ENCODE measurements at regions not wholly inside any gene's neighbourhood (a gene's known extent, or its start where the extent isn't known, plus 50 kb on each side); places are given as distances from the start of the nearest gene placed in this dataset.
A peak's percentile ranks its signal among the peaks of the same experiment; 100 is the strongest.
"Not testable (repeated sequence)": the region's sequence is repeated elsewhere in the genome, so short reads cannot be mapped to it uniquely, and the experiment has no call there.

GRCh38 chr4:25500626-25501316, 123.7 kb downstream of the ANAPC4 start:
- no peaks in the 10 kb centered on the region for H3K4me1 ChIP-seq (ENCODE audit: control insufficient read depth in 1 of 2, insufficient read depth in 2 of 2, low read length in 2 of 2)
- H3K9me3 ChIP-seq (ENCODE audit: control insufficient read depth in 1 of 2, low read length in 2 of 2), result no peaks in the 10 kb centered on the region
- H3K27ac ChIP-seq (ENCODE audit: low read depth, low read length), result no peak overlapping the region
- no peak overlapping the region for H3K4me3 ChIP-seq (ENCODE audit: low read depth in 1 of 2, low read length in 2 of 2)
- no peaks in the 10 kb centered on the region for H3K36me3 ChIP-seq (ENCODE audit: control insufficient read depth in 1 of 2, insufficient read depth in 2 of 2, low read length in 2 of 2)
- H3K9ac ChIP-seq (ENCODE audit: low read depth in 1 of 2, low read length in 2 of 2), result no peak overlapping the region
- H3K27me3 ChIP-seq (ENCODE audit: control insufficient read depth in 1 of 2, insufficient read depth in 2 of 2, low read length in 2 of 2), result no peaks in the 10 kb centered on the region

GRCh38 chr4:25502115-25502514, 125.1 kb downstream of the ANAPC4 start:
- Histone ChIP-seq H3K9ac (ENCODE audit: low read depth in 1 of 2, low read length in 2 of 2) (no peak overlapping the region), H3K27ac (ENCODE audit: low read depth, low read length) (no peak overlapping the region), H3K4me3 (ENCODE audit: low read depth in 1 of 2, low read length in 2 of 2) (no peak overlapping the region), H3K4me1 (ENCODE audit: control insufficient read depth in 1 of 2, insufficient read depth in 2 of 2, low read length in 2 of 2) (no peaks in the 10 kb centered on the region), H3K9me3 (ENCODE audit: control insufficient read depth in 1 of 2, low read length in 2 of 2) (no peaks in the 10 kb centered on the region), H3K36me3 (ENCODE audit: control insufficient read depth in 1 of 2, insufficient read depth in 2 of 2, low read length in 2 of 2) (no peaks in the 10 kb centered on the region), H3K27me3 (ENCODE audit: control insufficient read depth in 1 of 2, insufficient read depth in 2 of 2, low read length in 2 of 2) (no peaks in the 10 kb centered on the region)

DNA sequence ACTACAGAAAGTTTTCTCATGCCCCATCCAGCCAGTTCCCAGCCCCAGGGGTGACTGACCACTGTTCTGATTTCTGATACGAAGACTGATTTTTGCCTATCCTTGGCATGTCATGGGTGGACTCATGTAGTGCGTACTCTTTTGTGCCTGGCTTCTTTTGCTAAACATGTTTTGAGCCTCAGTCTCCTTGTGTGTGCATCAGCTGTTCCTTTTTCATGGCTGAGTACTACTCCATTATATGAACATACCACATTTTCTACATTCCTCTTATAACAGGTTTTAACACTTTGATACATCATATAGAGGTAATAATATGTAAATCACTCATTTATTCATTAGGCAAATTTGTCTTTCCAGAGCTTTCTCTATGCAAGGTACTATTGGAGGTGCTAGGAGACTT, 126.7 kb downstream of the ANAPC4 start:
- H3K4me1 ChIP-seq (ENCODE audit: control insufficient read depth in 1 of 2, insufficient read depth in 2 of 2, low read length in 2 of 2), result no peaks in the 10 kb centered on the region
- no peak overlapping the region for H3K4me3 ChIP-seq (ENCODE audit: low read depth in 1 of 2, low read length in 2 of 2)
- H3K36me3 ChIP-seq (ENCODE audit: control insufficient read depth in 1 of 2, insufficient read depth in 2 of 2, low read length in 2 of 2), result no peaks in the 10 kb centered on the region
- no peaks in the 10 kb centered on the region for H3K9me3 ChIP-seq (ENCODE audit: control insufficient read depth in 1 of 2, low read length in 2 of 2)
- no peaks in the 10 kb centered on the region for H3K27me3 ChIP-seq (ENCODE audit: control insufficient read depth in 1 of 2, insufficient read depth in 2 of 2, low read length in 2 of 2)
- no peak overlapping the region for H3K27ac ChIP-seq (ENCODE audit: low read depth, low read length)
- H3K9ac ChIP-seq (ENCODE audit: low read depth in 1 of 2, low read length in 2 of 2), result no peak overlapping the region

- Histone ChIP-seq H3K9ac (ENCODE audit: low read depth in 1 of 2, low read length in 2 of 2) (no peak overlapping the region), H3K27me3 (ENCODE audit: control insufficient read depth in 1 of 2, insufficient read depth in 2 of 2, low read length in 2 of 2) (no peaks in the 10 kb centered on the region), H3K9me3 (ENCODE audit: control insufficient read depth in 1 of 2, low read length in 2 of 2) (no peaks in the 10 kb centered on the region), H3K4me1 (ENCODE audit: control insufficient read depth in 1 of 2, insufficient read depth in 2 of 2, low read length in 2 of 2) (no peaks in the 10 kb centered on the region), H3K27ac (ENCODE audit: low read depth, low read length) (no peak overlapping the region), H3K36me3 (ENCODE audit: control insufficient read depth in 1 of 2, insufficient read depth in 2 of 2, low read length in 2 of 2) (no peaks in the 10 kb centered on the region), H3K4me3 (ENCODE audit: low read depth in 1 of 2, low read length in 2 of 2) (no peak overlapping the region)
Observed at GRCh38 chr4:25504932-25505636, 128.0 kb downstream of the ANAPC4 start.

- H3K27ac ChIP-seq (ENCODE audit: low read depth, low read length), result no peak overlapping the region
- H3K9ac ChIP-seq (ENCODE audit: low read depth in 1 of 2, low read length in 2 of 2), result no peak overlapping the region
- H3K4me1 ChIP-seq (ENCODE audit: control insufficient read depth in 1 of 2, insufficient read depth in 2 of 2, low read length in 2 of 2), result no peaks in the 10 kb centered on the region
- H3K27me3 ChIP-seq (ENCODE audit: control insufficient read depth in 1 of 2, insufficient read depth in 2 of 2, low read length in 2 of 2), result no peaks in the 10 kb centered on the region
- no peaks in the 10 kb centered on the region for H3K9me3 ChIP-seq (ENCODE audit: control insufficient read depth in 1 of 2, low read length in 2 of 2)
- no peak overlapping the region for H3K4me3 ChIP-seq (ENCODE audit: low read depth in 1 of 2, low read length in 2 of 2)
- H3K36me3 ChIP-seq (ENCODE audit: control insufficient read depth in 1 of 2, insufficient read depth in 2 of 2, low read length in 2 of 2), result no peaks in the 10 kb centered on the region
Observed at GRCh38 chr4:25505637-25505991, 128.6 kb downstream of the ANAPC4 start.

DNA sequence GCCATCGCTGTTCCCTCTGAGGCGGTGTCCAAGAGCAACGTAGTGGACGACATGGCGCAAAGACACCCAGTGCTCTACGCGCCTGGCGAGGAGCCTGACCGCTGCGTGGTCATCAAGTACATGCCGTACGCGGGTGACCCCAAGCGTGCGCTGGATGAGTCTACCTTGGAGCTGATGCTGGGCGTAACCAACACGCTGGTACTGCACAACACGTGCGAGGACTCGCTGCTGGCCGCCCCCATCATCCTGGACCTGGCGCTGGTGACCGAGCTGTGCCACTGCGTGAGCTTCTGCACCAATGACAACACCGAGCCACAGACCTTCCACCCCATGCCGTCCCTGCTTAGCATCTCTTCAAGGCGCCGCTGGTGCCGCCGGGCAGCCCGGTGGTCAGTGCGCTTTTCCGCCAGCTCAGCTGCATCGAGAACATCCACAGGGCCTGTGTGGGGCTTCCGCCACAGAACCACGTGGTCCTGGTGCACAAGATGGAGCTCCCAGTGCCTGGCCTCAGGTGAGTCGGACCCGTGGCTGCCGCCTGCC, 129.0 kb downstream of the ANAPC4 start:
- Histone ChIP-seq H3K9ac (ENCODE audit: low read depth in 1 of 2, low read length in 2 of 2) (no peak overlapping the region), H3K27me3 (ENCODE audit: control insufficient read depth in 1 of 2, insufficient read depth in 2 of 2, low read length in 2 of 2) (no peaks in the 10 kb centered on the region), H3K4me1 (ENCODE audit: control insufficient read depth in 1 of 2, insufficient read depth in 2 of 2, low read length in 2 of 2) (no peaks in the 10 kb centered on the region), H3K4me3 (ENCODE audit: low read depth in 1 of 2, low read length in 2 of 2) (no peak overlapping the region), H3K27ac (ENCODE audit: low read depth, low read length) (no peak overlapping the region), H3K36me3 (ENCODE audit: control insufficient read depth in 1 of 2, insufficient read depth in 2 of 2, low read length in 2 of 2) (no peaks in the 10 kb centered on the region), H3K9me3 (ENCODE audit: control insufficient read depth in 1 of 2, low read length in 2 of 2) (no peaks in the 10 kb centered on the region)

- Histone ChIP-seq H3K9me3 (ENCODE audit: control insufficient read depth in 1 of 2, low read length in 2 of 2) (no peaks in the 10 kb centered on the region), H3K27me3 (ENCODE audit: control insufficient read depth in 1 of 2, insufficient read depth in 2 of 2, low read length in 2 of 2) (no peaks in the 10 kb centered on the region), H3K4me3 (ENCODE audit: low read depth in 1 of 2, low read length in 2 of 2) (no peak overlapping the region), H3K27ac (ENCODE audit: low read depth, low read length) (no peak overlapping the region), H3K4me1 (ENCODE audit: control insufficient read depth in 1 of 2, insufficient read depth in 2 of 2, low read length in 2 of 2) (no peaks in the 10 kb centered on the region), H3K36me3 (ENCODE audit: control insufficient read depth in 1 of 2, insufficient read depth in 2 of 2, low read length in 2 of 2) (no peaks in the 10 kb centered on the region), H3K9ac (ENCODE audit: low read depth in 1 of 2, low read length in 2 of 2) (no peak overlapping the region)
Observed at GRCh38 chr4:25509646-25510045, 132.6 kb downstream of the ANAPC4 start.

DNA sequence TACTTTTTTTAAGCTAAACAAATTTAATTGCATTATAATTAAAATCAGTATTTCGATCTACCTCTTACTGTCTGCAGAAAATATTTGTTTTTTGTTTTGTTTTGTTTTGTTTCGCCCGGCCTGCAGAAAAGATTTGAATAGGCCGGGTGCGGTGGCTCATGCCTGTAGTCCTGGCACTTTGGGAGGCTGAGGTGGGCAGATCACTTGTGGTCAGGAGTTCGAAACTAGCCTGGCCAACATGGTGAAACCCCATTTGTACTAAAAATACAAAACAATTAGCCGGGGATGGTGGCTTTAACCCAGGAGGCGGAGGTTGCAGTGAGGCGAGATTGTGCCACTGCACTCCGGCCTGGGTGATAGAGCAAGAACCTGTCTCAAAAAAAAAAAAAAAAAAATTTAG, 134.8 kb downstream of the ANAPC4 start:
- H3K9ac ChIP-seq (ENCODE audit: low read depth in 1 of 2, low read length in 2 of 2); H3K9me3 ChIP-seq (ENCODE audit: control insufficient read depth in 1 of 2, low read length in 2 of 2); H3K4me3 ChIP-seq (ENCODE audit: low read depth in 1 of 2, low read length in 2 of 2); H3K36me3 ChIP-seq (ENCODE audit: control insufficient read depth in 1 of 2, insufficient read depth in 2 of 2, low read length in 2 of 2); H3K27ac ChIP-seq (ENCODE audit: low read depth, low read length); H3K4me1 ChIP-seq (ENCODE audit: control insufficient read depth in 1 of 2, insufficient read depth in 2 of 2, low read length in 2 of 2); H3K27me3 ChIP-seq (ENCODE audit: control insufficient read depth in 1 of 2, insufficient read depth in 2 of 2, low read length in 2 of 2): not testable (repeated sequence)

- H3K27ac ChIP-seq (ENCODE audit: low read depth, low read length), result no peak overlapping the region
- no peaks in the 10 kb centered on the region for H3K9me3 ChIP-seq (ENCODE audit: control insufficient read depth in 1 of 2, low read length in 2 of 2)
- no peaks in the 10 kb centered on the region for H3K4me1 ChIP-seq (ENCODE audit: control insufficient read depth in 1 of 2, insufficient read depth in 2 of 2, low read length in 2 of 2)
- no peaks in the 10 kb centered on the region for H3K27me3 ChIP-seq (ENCODE audit: control insufficient read depth in 1 of 2, insufficient read depth in 2 of 2, low read length in 2 of 2)
- no peak overlapping the region for H3K4me3 ChIP-seq (ENCODE audit: low read depth in 1 of 2, low read length in 2 of 2)
- no peaks in the 10 kb centered on the region for H3K36me3 ChIP-seq (ENCODE audit: control insufficient read depth in 1 of 2, insufficient read depth in 2 of 2, low read length in 2 of 2)
- no peak overlapping the region for H3K9ac ChIP-seq (ENCODE audit: low read depth in 1 of 2, low read length in 2 of 2)
Observed at GRCh38 chr4:25513814-25514213, 136.8 kb downstream of the ANAPC4 start.

DNA sequence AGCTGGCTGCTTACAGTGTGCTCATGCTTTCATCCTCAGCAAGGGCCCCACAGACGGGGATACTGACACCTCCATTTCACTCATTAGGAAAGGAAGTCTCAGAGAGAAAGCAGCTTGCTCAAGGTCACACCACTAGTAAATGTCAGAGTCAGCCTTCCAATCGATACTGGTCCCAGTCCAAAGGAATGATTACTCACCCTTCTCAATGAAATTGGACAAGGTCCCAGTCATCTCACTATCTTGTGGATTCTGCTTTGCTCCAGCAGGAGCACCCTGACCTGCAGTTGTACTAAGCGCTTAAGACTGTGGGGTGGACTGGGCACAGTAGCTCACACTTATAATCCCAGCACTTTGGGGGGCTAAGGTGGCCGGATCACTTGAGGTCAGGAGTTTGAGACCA, 132.2 kb upstream of the SLC34A2 start:
- no peaks in the 10 kb centered on the region for H3K27me3 ChIP-seq (ENCODE audit: control insufficient read depth in 1 of 2, insufficient read depth in 2 of 2, low read length in 2 of 2)
- H3K4me1 ChIP-seq (ENCODE audit: control insufficient read depth in 1 of 2, insufficient read depth in 2 of 2, low read length in 2 of 2), result peaks cover 13 to 26% of the 10 kb centered on the region in 2 donors
- no peak overlapping the region for H3K9ac ChIP-seq (ENCODE audit: low read depth in 1 of 2, low read length in 2 of 2)
- H3K27ac ChIP-seq (ENCODE audit: low read depth, low read length), result no peak overlapping the region
- peak overlapping the region in 1 of 2 donors; percentile 12 for H3K4me3 ChIP-seq (ENCODE audit: low read depth in 1 of 2, low read length in 2 of 2)
- H3K36me3 ChIP-seq (ENCODE audit: control insufficient read depth in 1 of 2, insufficient read depth in 2 of 2, low read length in 2 of 2), result no peaks in the 10 kb centered on the region
- H3K9me3 ChIP-seq (ENCODE audit: control insufficient read depth in 1 of 2, low read length in 2 of 2), result no peaks in the 10 kb centered on the region

Measured in duodenal mucosa (tissue), 2 donors.